Panc1 (cell line): ENCODE measurements at regions not wholly inside any gene's neighbourhood (a gene's known extent, or its start where the extent isn't known, plus 50 kb on each side); places are given as distances from the start of the nearest gene placed in this dataset.

Experiments
- ATAC-seq: fragments of 200-7000 bp; cut with Tn5 transposase; 2 replicates; pipeline ENCODE4 v1.9.1; 2020; ENCODE audit warnings: mild to moderate bottlenecking, moderate library complexity
- BruUV-seq: library from RNA; stranded (reverse); fragments of 400-500 nt; replicated peaks from 2 replicates; lab custom pipeline; 2021; lab: Mats Ljungman, UMichigan
- CTCF ChIA-PET: fragments of 300-600 bp; sonication (Branson Sonifier 250); formaldehyde crosslinking; loops from one replicate; lab custom pipeline; 2022; ENCODE audit warnings: antibody characterized with exemption; lab: Charles Lee
- POLR2A ChIA-PET: fragments of 300-600 bp; sonication (Branson Sonifier 250); formaldehyde crosslinking; loops from one replicate; lab custom pipeline; 2022; ENCODE audit warnings: antibody characterized with exemption; lab: Charles Lee
- DNase-seq: peaks from one replicate; pipeline ENCODE4 v3.0.0-alpha.2; 2010; ENCODE audit warnings: low read depth, low spot score
- H3K27ac ChIP-seq: 2 replicates; pipeline ENCODE4 v1.5.1; 2011; ENCODE audit warnings: mild to moderate bottlenecking, low read length, inconsistent platforms
- H3K27me3 ChIP-seq: fragments of 200-500 bp; sonication (Bioruptor generic); 2 replicates; pipeline ENCODE4 v1.6.0; 2014; ENCODE audit warnings: low read length, inconsistent platforms; ENCODE audit not compliant: control insufficient read depth, insufficient read depth
- H3K36me3 ChIP-seq: fragments of 200-500 bp; sonication (Bioruptor generic); 2 replicates; pipeline ENCODE4 v1.5.1; 2014; ENCODE audit warnings: inconsistent platforms, mild to moderate bottlenecking, low read length, moderate library complexity; ENCODE audit not compliant: control insufficient read depth, insufficient read depth
- H3K4me1 ChIP-seq: 2 replicates; pipeline ENCODE4 v1.5.1; 2011; ENCODE audit warnings: inconsistent platforms, mild to moderate bottlenecking, low read length, moderate library complexity; ENCODE audit not compliant: control insufficient read depth, insufficient read depth
- H3K4me3 ChIP-seq, 2 experiments: 2 replicates each; pipeline ENCODE4 v1.5.1; 2011 to 2012; ENCODE audit warnings: low read depth in 2 of 2, low read length in 2 of 2, mild to moderate bottlenecking in 2 of 2, inconsistent platforms in 1 of 2, moderate library complexity in 1 of 2
- H3K9me3 ChIP-seq: fragments of 200-500 bp; sonication (Bioruptor generic); 2 replicates; pipeline ENCODE4 v1.5.1; 2014; ENCODE audit warnings: low read depth, mild to moderate bottlenecking, inconsistent platforms, low read length, moderate library complexity; ENCODE audit not compliant: control insufficient read depth, insufficient read depth
- POLR2AphosphoS5 ChIP-seq: IDR thresholded peaks from 2 replicates; pipeline ENCODE4 v1.6.1; 2012; ENCODE audit warnings: mild to moderate bottlenecking, low read depth, low read length, moderate library complexity
- SIN3A ChIP-seq: IDR thresholded peaks from 2 replicates; pipeline ENCODE4 v1.6.1; 2012; ENCODE audit warnings: low read depth, mild to moderate bottlenecking, low read length, moderate library complexity, borderline replicate concordance; ENCODE audit not compliant: insufficient read depth
- TCF7L2 ChIP-seq: IDR thresholded peaks from 2 replicates; pipeline ENCODE4 v1.6.1; 2011; ENCODE audit warnings: mild to moderate bottlenecking, low read depth, low read length, inconsistent platforms
- in situ Hi-C: cut with HindIII; loops from 2 replicates; pipeline ENCODE4 v1.10.0; 2016; ENCODE audit warnings: low sequenced_read_pairs, low pct_unique_long_range_greater_than_20kb
- intact Hi-C: fragments of 100-400 bp; cut with micrococcal nuclease; formaldehyde crosslinking; loops from one replicate; pipeline ENCODE4 v1.10.0; 2022; ENCODE audit not compliant: unreplicated experiment
- TF ChIP-seq, protein P1 (sequence below), 2 experiments: IDR thresholded peaks; 2 replicates each; pipeline ENCODE4 v1.6.1; 2011 to 2012; ENCODE audit warnings: low read depth in 2 of 2, control low read depth in 1 of 2, low read length in 1 of 2, mild to moderate bottlenecking in 1 of 2, moderate library complexity in 1 of 2; ENCODE audit not compliant: insufficient read depth in 1 of 2
- TF ChIP-seq, protein P2 (sequence below): fragments of 450-650 bp; IDR thresholded peaks from 2 replicates; pipeline ENCODE4 v1.5.1; 2017; ENCODE audit warnings: mild to moderate bottlenecking

DNA sequence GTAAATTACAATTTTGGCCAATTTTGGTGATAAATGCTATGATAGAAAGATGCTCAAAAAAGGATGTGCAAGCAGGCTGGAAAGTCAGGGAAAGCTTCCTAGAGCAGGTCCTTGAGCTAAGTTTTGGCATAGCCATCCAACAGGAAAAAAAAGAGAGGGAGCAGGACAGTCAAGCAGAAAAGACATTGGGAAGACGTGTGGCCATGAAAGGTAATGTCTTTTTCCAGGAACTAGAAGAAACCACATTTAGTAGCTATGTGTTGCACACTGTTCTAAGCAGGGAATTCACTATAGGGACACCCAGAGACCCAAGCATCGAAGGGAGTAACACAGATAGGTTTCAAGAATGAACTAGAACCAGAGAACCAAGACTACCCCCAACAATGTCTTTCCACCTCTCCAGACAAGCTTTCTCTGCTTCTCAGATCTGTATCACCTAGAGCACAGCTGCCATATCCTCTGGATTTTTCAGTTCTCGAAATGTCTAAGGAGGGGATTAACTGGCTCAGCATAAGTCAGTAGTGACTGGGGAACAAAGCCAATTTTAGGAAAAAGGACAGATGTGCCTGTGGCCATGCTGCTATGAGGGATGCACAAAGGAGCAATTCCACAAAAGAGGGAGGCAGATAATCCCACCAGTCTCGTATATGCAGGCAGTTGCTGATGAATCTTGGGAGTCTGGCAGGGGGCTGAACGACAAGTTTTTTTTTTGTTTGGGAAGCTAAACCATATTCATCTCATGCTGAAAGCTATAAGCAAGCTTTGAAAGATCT lies 97.1 kb upstream of the DAB1 start:
- no peak overlapping the region for H3K4me3 ChIP-seq
- TF ChIP-seq TCF7L2 (no peak), POLR2AphosphoS5 (no peak), SIN3A (no peak)
- TF ChIP-seq, protein P1, sequence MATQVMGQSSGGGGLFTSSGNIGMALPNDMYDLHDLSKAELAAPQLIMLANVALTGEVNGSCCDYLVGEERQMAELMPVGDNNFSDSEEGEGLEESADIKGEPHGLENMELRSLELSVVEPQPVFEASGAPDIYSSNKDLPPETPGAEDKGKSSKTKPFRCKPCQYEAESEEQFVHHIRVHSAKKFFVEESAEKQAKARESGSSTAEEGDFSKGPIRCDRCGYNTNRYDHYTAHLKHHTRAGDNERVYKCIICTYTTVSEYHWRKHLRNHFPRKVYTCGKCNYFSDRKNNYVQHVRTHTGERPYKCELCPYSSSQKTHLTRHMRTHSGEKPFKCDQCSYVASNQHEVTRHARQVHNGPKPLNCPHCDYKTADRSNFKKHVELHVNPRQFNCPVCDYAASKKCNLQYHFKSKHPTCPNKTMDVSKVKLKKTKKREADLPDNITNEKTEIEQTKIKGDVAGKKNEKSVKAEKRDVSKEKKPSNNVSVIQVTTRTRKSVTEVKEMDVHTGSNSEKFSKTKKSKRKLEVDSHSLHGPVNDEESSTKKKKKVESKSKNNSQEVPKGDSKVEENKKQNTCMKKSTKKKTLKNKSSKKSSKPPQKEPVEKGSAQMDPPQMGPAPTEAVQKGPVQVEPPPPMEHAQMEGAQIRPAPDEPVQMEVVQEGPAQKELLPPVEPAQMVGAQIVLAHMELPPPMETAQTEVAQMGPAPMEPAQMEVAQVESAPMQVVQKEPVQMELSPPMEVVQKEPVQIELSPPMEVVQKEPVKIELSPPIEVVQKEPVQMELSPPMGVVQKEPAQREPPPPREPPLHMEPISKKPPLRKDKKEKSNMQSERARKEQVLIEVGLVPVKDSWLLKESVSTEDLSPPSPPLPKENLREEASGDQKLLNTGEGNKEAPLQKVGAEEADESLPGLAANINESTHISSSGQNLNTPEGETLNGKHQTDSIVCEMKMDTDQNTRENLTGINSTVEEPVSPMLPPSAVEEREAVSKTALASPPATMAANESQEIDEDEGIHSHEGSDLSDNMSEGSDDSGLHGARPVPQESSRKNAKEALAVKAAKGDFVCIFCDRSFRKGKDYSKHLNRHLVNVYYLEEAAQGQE (IDR thresholded peaks at IDR 0.05; ENCODE audit: insufficient read depth in 1 of 2, low read depth in 2 of 2, low read length in 1 of 2), result no peak
- TF ChIP-seq, protein P2, sequence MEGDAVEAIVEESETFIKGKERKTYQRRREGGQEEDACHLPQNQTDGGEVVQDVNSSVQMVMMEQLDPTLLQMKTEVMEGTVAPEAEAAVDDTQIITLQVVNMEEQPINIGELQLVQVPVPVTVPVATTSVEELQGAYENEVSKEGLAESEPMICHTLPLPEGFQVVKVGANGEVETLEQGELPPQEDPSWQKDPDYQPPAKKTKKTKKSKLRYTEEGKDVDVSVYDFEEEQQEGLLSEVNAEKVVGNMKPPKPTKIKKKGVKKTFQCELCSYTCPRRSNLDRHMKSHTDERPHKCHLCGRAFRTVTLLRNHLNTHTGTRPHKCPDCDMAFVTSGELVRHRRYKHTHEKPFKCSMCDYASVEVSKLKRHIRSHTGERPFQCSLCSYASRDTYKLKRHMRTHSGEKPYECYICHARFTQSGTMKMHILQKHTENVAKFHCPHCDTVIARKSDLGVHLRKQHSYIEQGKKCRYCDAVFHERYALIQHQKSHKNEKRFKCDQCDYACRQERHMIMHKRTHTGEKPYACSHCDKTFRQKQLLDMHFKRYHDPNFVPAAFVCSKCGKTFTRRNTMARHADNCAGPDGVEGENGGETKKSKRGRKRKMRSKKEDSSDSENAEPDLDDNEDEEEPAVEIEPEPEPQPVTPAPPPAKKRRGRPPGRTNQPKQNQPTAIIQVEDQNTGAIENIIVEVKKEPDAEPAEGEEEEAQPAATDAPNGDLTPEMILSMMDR, result no peak
- H3K27ac ChIP-seq, result no peak overlapping the region
- CTCF ChIA-PET, result no interaction called here
- no peaks in the 10 kb centered on the region for H3K4me1 ChIP-seq
- DNase-seq (no peak), ATAC-seq (no peak)
- H3K36me3 ChIP-seq, result no peaks in the 10 kb centered on the region
- POLR2A ChIA-PET, result no interaction called here
- in situ Hi-C loops, result no loop called here
- intact Hi-C loops, result no loop called here
- no TSS peak for BruUV-seq
- H3K27me3 ChIP-seq, result no peaks in the 10 kb centered on the region
- H3K9me3 ChIP-seq, result no peaks in the 10 kb centered on the region

DNA sequence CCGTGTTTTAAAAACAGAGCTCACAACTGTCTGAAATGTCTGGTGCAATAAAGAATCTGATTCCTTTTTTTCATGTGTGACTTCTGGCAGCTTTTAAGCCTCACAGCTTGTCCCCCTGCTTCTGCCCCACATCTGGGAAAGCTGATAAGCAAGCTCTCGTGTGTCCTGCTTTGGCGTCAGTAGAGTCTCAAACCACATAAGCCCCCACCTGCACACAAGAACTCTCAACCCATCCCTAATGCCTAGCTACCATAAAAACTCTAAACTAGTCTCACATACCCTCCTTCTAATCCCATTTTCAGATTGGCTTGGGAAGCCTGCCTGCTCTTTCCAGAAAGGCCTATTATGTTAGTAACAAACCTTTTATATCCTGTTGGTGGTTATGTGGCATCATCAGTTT lies 94.6 kb upstream of the DAB1 start:
- POLR2A ChIA-PET, result no interaction called here

More for the DNA sequence above, 94.6 kb upstream of the DAB1 start:
- Histone ChIP-seq H3K27ac (no peak overlapping the region), H3K36me3 (no peaks in the 10 kb centered on the region), H3K4me1 (no peaks in the 10 kb centered on the region), H3K4me3 (no peak overlapping the region), H3K9me3 (no peaks in the 10 kb centered on the region), H3K27me3 (no peaks in the 10 kb centered on the region)
- intact Hi-C loops (no loop called here), in situ Hi-C loops (no loop called here)
- TF ChIP-seq POLR2AphosphoS5 (no peak), TCF7L2 (no peak), SIN3A (no peak)
- TF ChIP-seq, protein P1 (IDR thresholded peaks at IDR 0.05; ENCODE audit: insufficient read depth in 1 of 2, low read depth in 2 of 2, low read length in 1 of 2), result no peak
- TF ChIP-seq, protein P2, result no peak
- ATAC-seq, result no peak
- no peak for DNase-seq
- no TSS peak for BruUV-seq
- CTCF ChIA-PET, result no interaction called here
